SK-N-SH treated with all-trans-retinoic acid at 6 μM for 48 hours (cell line): ENCODE measurements at regions not wholly inside any gene's neighbourhood (a gene's known extent, or its start where the extent isn't known, plus 50 kb on each side); places are given as distances from the start of the nearest gene placed in this dataset.

ENCODE experiments used
- ATAC-seq: fragments of 200-7000 bp; cut with Tn5 transposase; 3 replicates; pipeline ENCODE4 v1.9.1; 2020; ENCODE audit warnings: mild to moderate bottlenecking, moderate library complexity
- ARNTL ChIP-seq: fragments of 450-650 bp; formaldehyde crosslinking; IDR thresholded peaks from 2 replicates; pipeline ENCODE4 v1.5.0; 2020; ENCODE audit warnings: low read depth, mild to moderate bottlenecking, moderate library complexity, borderline replicate concordance
- BACH2 ChIP-seq: fragments of 250-450 bp; sonication (Bioruptor Pico); IDR thresholded peaks from 2 replicates; pipeline ENCODE4 v1.9.0; 2021; ENCODE audit warnings: mild to moderate bottlenecking, borderline replicate concordance
- CSDC2 ChIP-seq: fragments of 250-450 bp; sonication (Bioruptor Pico); IDR thresholded peaks from 2 replicates; pipeline ENCODE4 v1.5.0; 2020; ENCODE audit warnings: mild to moderate bottlenecking, moderate library complexity
- ESRRG ChIP-seq: fragments of 250-450 bp; sonication (Bioruptor Pico); IDR thresholded peaks from 2 replicates; pipeline ENCODE4 v1.6.1; 2021; ENCODE audit warnings: mild to moderate bottlenecking
- GLIS3 ChIP-seq: fragments of 250-450 bp; sonication (Bioruptor Pico); IDR thresholded peaks from 2 replicates; pipeline ENCODE4 v1.5.0; 2020; ENCODE audit warnings: mild to moderate bottlenecking, moderate library complexity
- ISL1 ChIP-seq: fragments of 250-450 bp; sonication (Bioruptor Pico); IDR thresholded peaks from 2 replicates; pipeline ENCODE4 v2.1.2; 2022; ENCODE audit warnings: mild to moderate bottlenecking, moderate library complexity
- OSR1 ChIP-seq: fragments of 250-450 bp; sonication (Bioruptor Pico); IDR thresholded peaks from 2 replicates; pipeline ENCODE4 v1.8.0; 2022; ENCODE audit warnings: moderate library complexity, mild to moderate bottlenecking, inconsistent platforms
- RARB ChIP-seq: fragments of 250-450 bp; sonication (Bioruptor Pico); IDR thresholded peaks from 2 replicates; pipeline ENCODE4 v1.8.0; 2021; ENCODE audit warnings: mild to moderate bottlenecking, moderate library complexity
- SNAI2 ChIP-seq: fragments of 250-450 bp; sonication (Bioruptor Pico); IDR thresholded peaks from 2 replicates; pipeline ENCODE4 v1.5.0; 2020; ENCODE audit warnings: mild to moderate bottlenecking, moderate library complexity
- TCF4 ChIP-seq: fragments of 250-450 bp; sonication (Bioruptor Pico); IDR thresholded peaks from 2 replicates; pipeline ENCODE4 v1.8.0; 2021; ENCODE audit warnings: mild to moderate bottlenecking, moderate library complexity, borderline replicate concordance
- TOX ChIP-seq: fragments of 250-450 bp; sonication (Bioruptor Pico); IDR thresholded peaks from 2 replicates; pipeline ENCODE4 v1.8.0; 2021; ENCODE audit warnings: mild to moderate bottlenecking, moderate library complexity, borderline replicate concordance
- ZC3H10 ChIP-seq: fragments of 250-450 bp; sonication (Bioruptor Pico); IDR thresholded peaks from 2 replicates; pipeline ENCODE4 v1.5.1; 2021; ENCODE audit warnings: mild to moderate bottlenecking, moderate library complexity
- ZFP3 ChIP-seq: fragments of 250-450 bp; sonication (Bioruptor Pico); IDR thresholded peaks from 2 replicates; pipeline ENCODE4 v1.5.0; 2020; ENCODE audit warnings: mild to moderate bottlenecking, moderate library complexity
- ZFP30 ChIP-seq: fragments of 450-650 bp; formaldehyde crosslinking; IDR thresholded peaks from 2 replicates; pipeline ENCODE4 v1.5.0; 2022; ENCODE audit warnings: mild to moderate bottlenecking, moderate library complexity
- ZNF565 ChIP-seq: fragments of 450-650 bp; formaldehyde crosslinking; conservative IDR thresholded peaks from 2 replicates; pipeline ENCODE4 v1.5.0; 2020; ENCODE audit warnings: low read depth, mild to moderate bottlenecking, moderate library complexity
- ZNF70 ChIP-seq: fragments of 450-650 bp; formaldehyde crosslinking; IDR thresholded peaks from 2 replicates; pipeline ENCODE4 v1.5.0; 2020; ENCODE audit warnings: mild to moderate bottlenecking, moderate library complexity
- ZNF8 ChIP-seq: fragments of 450-650 bp; formaldehyde crosslinking; IDR thresholded peaks from 2 replicates; pipeline ENCODE4 v1.5.0; 2020; ENCODE audit warnings: mild to moderate bottlenecking, moderate library complexity
- TF ChIP-seq, protein P1 (sequence below): fragments of 250-450 bp; sonication (Bioruptor Pico); IDR thresholded peaks from 2 replicates; pipeline ENCODE4 v1.5.0; 2020; ENCODE audit warnings: mild to moderate bottlenecking, moderate library complexity
- TF ChIP-seq, protein P2 (sequence below): fragments of 250-450 bp; sonication (Bioruptor Pico); IDR thresholded peaks from 2 replicates; pipeline ENCODE4 v1.5.1; 2021; ENCODE audit warnings: mild to moderate bottlenecking, moderate library complexity
- TF ChIP-seq, protein P3 (sequence below): fragments of 250-450 bp; sonication (Bioruptor Pico); IDR thresholded peaks from 2 replicates; pipeline ENCODE4 v1.8.0; 2021; ENCODE audit warnings: low read depth, mild to moderate bottlenecking, moderate library complexity, borderline replicate concordance

DNA sequence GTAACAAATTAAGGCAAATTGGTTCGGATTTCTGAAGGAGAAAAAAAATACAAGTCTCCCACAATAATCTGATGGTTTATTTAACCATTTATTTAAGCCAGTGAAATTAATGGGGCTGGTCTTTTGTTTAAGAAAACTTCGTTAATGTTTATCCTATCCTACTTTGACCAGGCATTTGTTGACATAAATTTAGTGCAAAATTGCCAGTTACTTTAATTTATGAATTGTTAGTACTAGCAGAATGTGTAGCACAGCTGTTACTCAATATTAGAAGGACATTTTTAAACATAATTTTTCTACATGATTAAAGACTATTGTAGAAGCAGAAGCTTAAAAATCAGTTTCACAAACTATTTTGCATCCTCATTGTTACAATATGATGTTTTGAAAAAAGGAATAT is 687.6 kb upstream of the PTBP2 start:
- TF ChIP-seq ESRRG (CRISPR knock-in tag) (no peak), SNAI2 (CRISPR knock-in tag) (no peak), ARNTL (CRISPR knock-in tag) (no peak), ZNF70 (CRISPR knock-in tag) (no peak)
- TF ChIP-seq, protein P1, sequence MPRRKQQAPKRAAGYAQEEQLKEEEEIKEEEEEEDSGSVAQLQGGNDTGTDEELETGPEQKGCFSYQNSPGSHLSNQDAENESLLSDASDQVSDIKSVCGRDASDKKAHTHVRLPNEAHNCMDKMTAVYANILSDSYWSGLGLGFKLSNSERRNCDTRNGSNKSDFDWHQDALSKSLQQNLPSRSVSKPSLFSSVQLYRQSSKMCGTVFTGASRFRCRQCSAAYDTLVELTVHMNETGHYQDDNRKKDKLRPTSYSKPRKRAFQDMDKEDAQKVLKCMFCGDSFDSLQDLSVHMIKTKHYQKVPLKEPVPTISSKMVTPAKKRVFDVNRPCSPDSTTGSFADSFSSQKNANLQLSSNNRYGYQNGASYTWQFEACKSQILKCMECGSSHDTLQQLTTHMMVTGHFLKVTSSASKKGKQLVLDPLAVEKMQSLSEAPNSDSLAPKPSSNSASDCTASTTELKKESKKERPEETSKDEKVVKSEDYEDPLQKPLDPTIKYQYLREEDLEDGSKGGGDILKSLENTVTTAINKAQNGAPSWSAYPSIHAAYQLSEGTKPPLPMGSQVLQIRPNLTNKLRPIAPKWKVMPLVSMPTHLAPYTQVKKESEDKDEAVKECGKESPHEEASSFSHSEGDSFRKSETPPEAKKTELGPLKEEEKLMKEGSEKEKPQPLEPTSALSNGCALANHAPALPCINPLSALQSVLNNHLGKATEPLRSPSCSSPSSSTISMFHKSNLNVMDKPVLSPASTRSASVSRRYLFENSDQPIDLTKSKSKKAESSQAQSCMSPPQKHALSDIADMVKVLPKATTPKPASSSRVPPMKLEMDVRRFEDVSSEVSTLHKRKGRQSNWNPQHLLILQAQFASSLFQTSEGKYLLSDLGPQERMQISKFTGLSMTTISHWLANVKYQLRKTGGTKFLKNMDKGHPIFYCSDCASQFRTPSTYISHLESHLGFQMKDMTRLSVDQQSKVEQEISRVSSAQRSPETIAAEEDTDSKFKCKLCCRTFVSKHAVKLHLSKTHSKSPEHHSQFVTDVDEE: no peak
- ATAC-seq: no peak

DNA sequence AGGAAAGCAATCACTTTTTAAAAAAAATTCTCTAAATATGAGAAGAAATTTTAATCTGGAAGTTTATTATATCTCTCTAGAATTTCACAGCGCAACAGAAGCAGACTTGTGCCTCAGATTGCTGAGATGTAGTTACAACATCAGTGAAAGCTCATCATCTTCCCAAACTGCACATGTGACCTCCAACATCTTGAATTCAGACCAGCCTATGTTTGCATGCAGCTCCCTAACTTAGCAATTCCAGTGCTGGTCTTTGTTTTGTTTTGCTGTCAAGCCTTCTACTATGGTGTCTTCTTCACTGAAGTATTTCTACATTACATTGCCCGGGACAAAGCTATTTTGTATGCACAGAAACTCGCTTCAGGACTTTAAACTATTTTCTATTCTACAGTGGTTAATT is 684.8 kb upstream of the PTBP2 start:
- no peak for ATAC-seq
- TF ChIP-seq ISL1: no peak
- TF ChIP-seq ZNF8 (CRISPR knock-in tag): no peak

DNA sequence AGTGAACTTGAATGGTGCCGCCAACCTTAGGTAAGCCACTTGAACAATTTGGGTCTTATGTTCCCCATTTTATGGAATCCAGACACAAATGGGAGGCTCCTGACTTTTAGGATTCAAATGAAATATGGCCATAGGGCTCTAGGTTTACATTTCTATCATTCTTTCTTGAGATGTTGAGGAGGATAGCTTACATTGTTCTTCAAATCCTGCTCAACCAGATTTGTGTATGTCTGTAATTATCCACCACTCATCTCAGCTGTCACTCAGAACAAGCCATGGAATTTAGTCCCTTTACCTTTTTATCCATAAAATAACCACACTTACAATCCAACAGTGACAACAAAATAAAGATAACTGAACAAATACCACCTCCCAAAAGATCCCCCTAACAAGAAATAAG is 682.9 kb upstream of the PTBP2 start:
- TF ChIP-seq TCF4 (no peak), ESRRG (CRISPR knock-in tag) (no peak), BACH2 (CRISPR knock-in tag) (no peak), TOX (CRISPR knock-in tag) (no peak), ZFP3 (no peak), CSDC2 (CRISPR knock-in tag) (no peak), OSR1 (no peak), ZFP30 (no peak), RARB (CRISPR knock-in tag) (no peak), GLIS3 (CRISPR knock-in tag) (no peak), ZNF70 (CRISPR knock-in tag) (no peak), ZC3H10 (no peak), ZNF8 (CRISPR knock-in tag) (no peak), ISL1 (no peak), ZNF565 (CRISPR knock-in tag) (no peak), ARNTL (CRISPR knock-in tag) (no peak), SNAI2 (CRISPR knock-in tag) (no peak)
- TF ChIP-seq, protein P2, sequence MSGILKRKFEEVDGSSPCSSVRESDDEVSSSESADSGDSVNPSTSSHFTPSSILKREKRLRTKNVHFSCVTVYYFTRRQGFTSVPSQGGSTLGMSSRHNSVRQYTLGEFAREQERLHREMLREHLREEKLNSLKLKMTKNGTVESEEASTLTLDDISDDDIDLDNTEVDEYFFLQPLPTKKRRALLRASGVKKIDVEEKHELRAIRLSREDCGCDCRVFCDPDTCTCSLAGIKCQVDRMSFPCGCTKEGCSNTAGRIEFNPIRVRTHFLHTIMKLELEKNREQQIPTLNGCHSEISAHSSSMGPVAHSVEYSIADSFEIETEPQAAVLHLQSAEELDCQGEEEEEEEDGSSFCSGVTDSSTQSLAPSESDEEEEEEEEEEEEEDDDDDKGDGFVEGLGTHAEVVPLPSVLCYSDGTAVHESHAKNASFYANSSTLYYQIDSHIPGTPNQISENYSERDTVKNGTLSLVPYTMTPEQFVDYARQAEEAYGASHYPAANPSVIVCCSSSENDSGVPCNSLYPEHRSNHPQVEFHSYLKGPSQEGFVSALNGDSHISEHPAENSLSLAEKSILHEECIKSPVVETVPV: no peak
- TF ChIP-seq, protein P3, sequence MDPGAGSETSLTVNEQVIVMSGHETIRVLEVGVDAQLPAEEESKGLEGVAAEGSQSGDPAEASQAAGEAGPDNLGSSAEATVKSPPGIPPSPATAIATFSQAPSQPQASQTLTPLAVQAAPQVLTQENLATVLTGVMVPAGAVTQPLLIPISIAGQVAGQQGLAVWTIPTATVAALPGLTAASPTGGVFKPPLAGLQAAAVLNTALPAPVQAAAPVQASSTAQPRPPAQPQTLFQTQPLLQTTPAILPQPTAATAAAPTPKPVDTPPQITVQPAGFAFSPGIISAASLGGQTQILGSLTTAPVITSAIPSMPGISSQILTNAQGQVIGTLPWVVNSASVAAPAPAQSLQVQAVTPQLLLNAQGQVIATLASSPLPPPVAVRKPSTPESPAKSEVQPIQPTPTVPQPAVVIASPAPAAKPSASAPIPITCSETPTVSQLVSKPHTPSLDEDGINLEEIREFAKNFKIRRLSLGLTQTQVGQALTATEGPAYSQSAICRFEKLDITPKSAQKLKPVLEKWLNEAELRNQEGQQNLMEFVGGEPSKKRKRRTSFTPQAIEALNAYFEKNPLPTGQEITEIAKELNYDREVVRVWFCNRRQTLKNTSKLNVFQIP: no peak

DNA sequence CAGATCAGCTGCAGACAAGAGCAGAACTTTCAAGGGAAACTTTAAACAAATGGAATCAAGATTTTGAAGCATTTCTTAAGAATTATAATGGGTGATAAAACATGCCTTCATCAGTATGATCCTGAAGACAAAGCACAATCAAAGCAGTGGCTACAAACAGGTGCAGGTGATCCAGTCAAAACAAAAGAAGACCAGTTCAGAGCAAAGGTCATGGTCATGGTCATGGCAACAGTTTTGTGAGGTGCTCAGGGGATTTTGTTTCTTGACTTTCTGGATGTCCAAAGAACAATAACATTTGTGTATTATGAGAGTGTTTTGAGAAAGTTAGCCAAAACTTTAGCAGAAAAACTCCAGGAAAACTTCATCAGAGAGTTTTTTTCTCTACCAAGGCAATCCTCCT is 681.7 kb upstream of the PTBP2 start:
- TF ChIP-seq, protein P1: no peak
- TF ChIP-seq ESRRG (CRISPR knock-in tag): no peak
- TF ChIP-seq, protein P2: no peak
- no peak for TF ChIP-seq ARNTL (CRISPR knock-in tag)
- no peak for TF ChIP-seq ISL1
- TF ChIP-seq ZFP3: no peak
- TF ChIP-seq, protein P3: no peak
- no peak for TF ChIP-seq OSR1
- TF ChIP-seq CSDC2 (CRISPR knock-in tag): no peak
- TF ChIP-seq GLIS3 (CRISPR knock-in tag): no peak
- no peak for TF ChIP-seq ZNF8 (CRISPR knock-in tag)
- no peak for TF ChIP-seq ZC3H10
- TF ChIP-seq, all 23 proteins: peak for 0
- no peak for ATAC-seq

More for the DNA sequence above, 682.9 kb upstream of the PTBP2 start:
- ATAC-seq: no peak
